SK-N-SH treated with all-trans-retinoic acid at 6 μM for 48 hours (cell line): ENCODE measurements at regions not wholly inside any gene's neighbourhood (a gene's known extent, or its start where the extent isn't known, plus 50 kb on each side); places are given as distances from the start of the nearest gene placed in this dataset.

ENCODE experiments used
- ATAC-seq: fragments of 200-7000 bp; cut with Tn5 transposase; 3 replicates; pipeline ENCODE4 v1.9.1; 2020; ENCODE audit warnings: mild to moderate bottlenecking, moderate library complexity
- ARNTL ChIP-seq: fragments of 450-650 bp; formaldehyde crosslinking; IDR thresholded peaks from 2 replicates; pipeline ENCODE4 v1.5.0; 2020; ENCODE audit warnings: low read depth, mild to moderate bottlenecking, moderate library complexity, borderline replicate concordance
- BACH2 ChIP-seq: fragments of 250-450 bp; sonication (Bioruptor Pico); IDR thresholded peaks from 2 replicates; pipeline ENCODE4 v1.9.0; 2021; ENCODE audit warnings: mild to moderate bottlenecking, borderline replicate concordance
- CREB5 ChIP-seq: fragments of 250-450 bp; sonication (Bioruptor Pico); IDR thresholded peaks from 2 replicates; pipeline ENCODE4 v1.5.1; 2020; ENCODE audit warnings: low read depth, mild to moderate bottlenecking, moderate library complexity
- CSDC2 ChIP-seq: fragments of 250-450 bp; sonication (Bioruptor Pico); IDR thresholded peaks from 2 replicates; pipeline ENCODE4 v1.5.0; 2020; ENCODE audit warnings: mild to moderate bottlenecking, moderate library complexity
- CSRNP3 ChIP-seq: fragments of 250-450 bp; sonication (Bioruptor Pico); IDR thresholded peaks from 2 replicates; pipeline ENCODE4 v1.5.1; 2021; ENCODE audit warnings: mild to moderate bottlenecking, moderate library complexity
- ESRRG ChIP-seq: fragments of 250-450 bp; sonication (Bioruptor Pico); IDR thresholded peaks from 2 replicates; pipeline ENCODE4 v1.6.1; 2021; ENCODE audit warnings: mild to moderate bottlenecking
- GLIS3 ChIP-seq: fragments of 250-450 bp; sonication (Bioruptor Pico); IDR thresholded peaks from 2 replicates; pipeline ENCODE4 v1.5.0; 2020; ENCODE audit warnings: mild to moderate bottlenecking, moderate library complexity
- ISL1 ChIP-seq: fragments of 250-450 bp; sonication (Bioruptor Pico); IDR thresholded peaks from 2 replicates; pipeline ENCODE4 v2.1.2; 2022; ENCODE audit warnings: mild to moderate bottlenecking, moderate library complexity
- OSR1 ChIP-seq: fragments of 250-450 bp; sonication (Bioruptor Pico); IDR thresholded peaks from 2 replicates; pipeline ENCODE4 v1.8.0; 2022; ENCODE audit warnings: moderate library complexity, mild to moderate bottlenecking, inconsistent platforms
- PPARA ChIP-seq: fragments of 250-450 bp; sonication (Bioruptor Pico); IDR thresholded peaks from 2 replicates; pipeline ENCODE4 v1.5.0; 2020; ENCODE audit warnings: mild to moderate bottlenecking, borderline replicate concordance
- RARB ChIP-seq: fragments of 250-450 bp; sonication (Bioruptor Pico); IDR thresholded peaks from 2 replicates; pipeline ENCODE4 v1.8.0; 2021; ENCODE audit warnings: mild to moderate bottlenecking, moderate library complexity
- SNAI2 ChIP-seq: fragments of 250-450 bp; sonication (Bioruptor Pico); IDR thresholded peaks from 2 replicates; pipeline ENCODE4 v1.5.0; 2020; ENCODE audit warnings: mild to moderate bottlenecking, moderate library complexity
- TCF4 ChIP-seq: fragments of 250-450 bp; sonication (Bioruptor Pico); IDR thresholded peaks from 2 replicates; pipeline ENCODE4 v1.8.0; 2021; ENCODE audit warnings: mild to moderate bottlenecking, moderate library complexity, borderline replicate concordance
- TOX ChIP-seq: fragments of 250-450 bp; sonication (Bioruptor Pico); IDR thresholded peaks from 2 replicates; pipeline ENCODE4 v1.8.0; 2021; ENCODE audit warnings: mild to moderate bottlenecking, moderate library complexity, borderline replicate concordance
- TSHZ2 ChIP-seq: fragments of 250-450 bp; sonication (Bioruptor Pico); IDR thresholded peaks from 2 replicates; pipeline ENCODE4 v1.5.0; 2020; ENCODE audit warnings: mild to moderate bottlenecking, moderate library complexity
- ZC3H10 ChIP-seq: fragments of 250-450 bp; sonication (Bioruptor Pico); IDR thresholded peaks from 2 replicates; pipeline ENCODE4 v1.5.1; 2021; ENCODE audit warnings: mild to moderate bottlenecking, moderate library complexity
- ZFP3 ChIP-seq: fragments of 250-450 bp; sonication (Bioruptor Pico); IDR thresholded peaks from 2 replicates; pipeline ENCODE4 v1.5.0; 2020; ENCODE audit warnings: mild to moderate bottlenecking, moderate library complexity
- ZNF565 ChIP-seq: fragments of 450-650 bp; formaldehyde crosslinking; conservative IDR thresholded peaks from 2 replicates; pipeline ENCODE4 v1.5.0; 2020; ENCODE audit warnings: low read depth, mild to moderate bottlenecking, moderate library complexity
- ZNF70 ChIP-seq: fragments of 450-650 bp; formaldehyde crosslinking; IDR thresholded peaks from 2 replicates; pipeline ENCODE4 v1.5.0; 2020; ENCODE audit warnings: mild to moderate bottlenecking, moderate library complexity
- ZNF8 ChIP-seq: fragments of 450-650 bp; formaldehyde crosslinking; IDR thresholded peaks from 2 replicates; pipeline ENCODE4 v1.5.0; 2020; ENCODE audit warnings: mild to moderate bottlenecking, moderate library complexity

- no peak for TF ChIP-seq TSHZ2
- TF ChIP-seq CSRNP3 (CRISPR knock-in tag), result no peak
- TF ChIP-seq BACH2 (CRISPR knock-in tag), result no peak
- no peak for TF ChIP-seq TCF4 (CRISPR knock-in tag)
- no peak for TF ChIP-seq SNAI2 (CRISPR knock-in tag)
- no peak for TF ChIP-seq OSR1 (CRISPR knock-in tag)
- TF ChIP-seq ARNTL (CRISPR knock-in tag), result no peak
These were observed 276.3 kb upstream of the ERBB4 start (continued) for GRCh38 chr2:212814941-212815340.

- no peak for ATAC-seq
- no peak for TF ChIP-seq CSRNP3 (CRISPR knock-in tag)
- no peak for TF ChIP-seq PPARA (CRISPR knock-in tag)
- no peak for TF ChIP-seq RARB
- no peak for TF ChIP-seq ISL1 (CRISPR knock-in tag)
- TF ChIP-seq ARNTL (CRISPR knock-in tag), result no peak
- TF ChIP-seq ZNF8 (CRISPR knock-in tag), result no peak
- TF ChIP-seq TCF4 (CRISPR knock-in tag), result no peak
- no peak for TF ChIP-seq BACH2 (CRISPR knock-in tag)
- TF ChIP-seq TOX (CRISPR knock-in tag), result no peak
- no peak for TF ChIP-seq ZFP3 (CRISPR knock-in tag)
- TF ChIP-seq ZNF565 (CRISPR knock-in tag), result no peak
- no peak for TF ChIP-seq CSDC2 (CRISPR knock-in tag)
- no peak for TF ChIP-seq GLIS3
- no peak for TF ChIP-seq OSR1 (CRISPR knock-in tag)
- TF ChIP-seq ZC3H10 (CRISPR knock-in tag), result no peak
- no peak for TF ChIP-seq ESRRG (CRISPR knock-in tag)
- TF ChIP-seq SNAI2 (CRISPR knock-in tag), result no peak
- no peak for TF ChIP-seq ZNF70
These were observed 273.3 kb upstream of the ERBB4 start for GRCh38 chr2:212811921-212812320.

GRCh38 chr2:212811036-212811805, 272.6 kb upstream of the ERBB4 start:
- TF ChIP-seq GLIS3 (no peak), CSDC2 (CRISPR knock-in tag) (no peak), ISL1 (CRISPR knock-in tag) (no peak), BACH2 (CRISPR knock-in tag) (no peak), RARB (no peak), TCF4 (CRISPR knock-in tag) (no peak), OSR1 (CRISPR knock-in tag) (no peak), SNAI2 (CRISPR knock-in tag) (no peak), CREB5 (no peak), ZC3H10 (CRISPR knock-in tag) (no peak)
- ATAC-seq, result no peak
